NT2/D1 (cell line): ENCODE measurements at regions not wholly inside any gene's neighbourhood (a gene's known extent, or its start where the extent isn't known, plus 50 kb on each side); places are given as distances from the start of the nearest gene placed in this dataset.
"Not testable (repeated sequence)": the region's sequence is repeated elsewhere in the genome, so short reads cannot be mapped to it uniquely, and the experiment has no call there.

Experiments
- SUZ12 ChIP-seq: IDR thresholded peaks from 2 replicates; pipeline ENCODE4 v1.6.1; 2011; ENCODE audit not compliant: insufficient read length, insufficient read depth; ENCODE audit errors: extremely low read depth
- YY1 ChIP-seq: IDR thresholded peaks from 2 replicates; pipeline ENCODE4 v1.6.1; 2011; ENCODE audit not compliant: insufficient read length, insufficient read depth
- ZNF274 ChIP-seq: IDR thresholded peaks from 2 replicates; pipeline ENCODE4 v1.6.1; 2011; ENCODE audit warnings: mild to moderate bottlenecking, low read depth, low read length

GRCh38 chr5:176140138-176140537, 98.1 kb upstream of the SIMC1 start:
- not testable (repeated sequence) for TF ChIP-seq YY1, ZNF274, SUZ12
